ENCODE measurements at regions not wholly inside any gene's neighbourhood (a gene's known extent, or its start where the extent isn't known, plus 50 kb on each side); places are given as distances from the start of the nearest gene placed in this dataset.

DNA sequence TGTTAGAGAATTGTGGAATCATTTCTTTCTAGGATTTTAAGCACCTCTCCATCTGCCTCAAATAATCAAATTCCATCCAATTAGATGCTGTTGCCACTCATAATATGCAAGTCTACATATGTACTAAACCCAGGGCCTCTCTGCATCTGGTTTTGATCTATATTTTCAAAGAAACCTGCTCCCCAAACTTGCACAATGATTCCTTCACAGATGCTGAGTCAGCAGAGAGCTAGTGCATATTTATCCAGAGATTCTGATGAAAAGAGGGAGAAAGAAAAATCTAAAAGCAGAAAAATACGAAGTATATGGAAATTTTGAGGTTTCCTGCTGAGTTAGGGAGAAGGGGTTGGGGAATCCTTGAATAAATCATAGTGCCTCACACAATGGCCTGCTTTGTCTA, 235.1 kb upstream of the RBFOX1 start:
- DNase-seq (ENCODE audit: low read depth in 2 of 2) = no peak

DNA sequence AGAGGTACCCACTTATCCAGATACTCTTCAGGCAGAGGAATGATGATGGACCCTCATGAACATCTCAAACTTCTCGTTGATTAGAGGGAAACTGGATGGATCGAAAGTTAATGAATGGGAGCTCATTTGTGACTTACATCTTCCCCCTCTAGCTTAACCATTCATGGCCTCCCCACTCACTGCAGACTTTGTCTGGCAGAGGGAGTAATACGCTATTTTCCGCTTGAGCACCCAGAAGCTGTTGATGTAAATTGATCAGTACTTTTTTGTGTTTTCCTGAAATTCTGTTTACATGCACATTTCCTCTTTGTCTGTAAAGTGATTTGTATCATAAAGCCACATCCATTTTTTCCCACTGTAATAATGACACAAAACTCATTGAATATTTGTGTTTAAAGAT, 239.1 kb upstream of the RBFOX1 start:
- no peak for DNase-seq (ENCODE audit: low read depth in 2 of 2)

DNA sequence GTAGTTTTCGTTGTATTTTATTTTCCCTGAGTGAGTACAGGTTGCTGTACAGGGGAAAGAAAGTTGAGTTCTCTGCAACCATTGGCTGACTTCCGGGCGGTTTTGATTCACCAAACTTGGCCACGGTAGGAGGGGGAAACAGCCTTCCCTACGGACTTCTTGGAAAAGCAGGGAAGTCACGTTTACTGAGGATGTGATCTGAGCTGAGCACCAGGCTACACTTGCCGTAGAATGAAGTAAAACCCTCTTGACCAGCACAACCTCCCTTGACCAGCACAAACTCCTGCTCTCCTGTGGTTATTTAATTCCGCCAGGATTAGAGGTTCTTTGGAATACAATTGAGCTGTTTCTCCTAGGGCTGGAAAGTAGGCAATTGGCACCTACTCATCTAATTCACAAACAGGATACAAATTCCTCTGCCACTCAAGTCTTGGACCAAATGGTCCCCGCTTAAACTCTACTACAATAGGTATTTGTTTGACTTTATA, 242.0 kb upstream of the RBFOX1 start:
- no peak for DNase-seq (ENCODE audit: low read depth in 2 of 2)

DNA sequence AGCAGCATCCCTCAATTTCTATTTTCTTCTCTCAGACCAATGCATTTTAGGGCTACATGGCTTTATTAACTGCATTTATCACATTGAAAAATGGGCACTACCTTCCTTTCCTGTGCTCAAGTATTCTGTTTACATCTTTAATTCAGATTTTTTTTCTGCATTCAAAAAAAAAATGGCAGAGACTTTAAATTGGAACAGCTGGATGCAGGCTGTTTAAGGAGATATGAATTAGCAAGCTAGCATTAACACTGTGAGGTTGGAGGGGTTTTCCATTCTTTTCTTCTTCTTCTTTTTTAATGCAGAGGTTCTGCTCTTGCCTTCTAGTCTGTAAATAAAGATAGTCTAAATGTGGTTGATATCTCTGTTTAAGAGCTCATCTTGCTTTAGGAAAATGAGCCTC, 242.9 kb upstream of the RBFOX1 start:
- no peak for DNase-seq (ENCODE audit: low read depth in 2 of 2)

DNA sequence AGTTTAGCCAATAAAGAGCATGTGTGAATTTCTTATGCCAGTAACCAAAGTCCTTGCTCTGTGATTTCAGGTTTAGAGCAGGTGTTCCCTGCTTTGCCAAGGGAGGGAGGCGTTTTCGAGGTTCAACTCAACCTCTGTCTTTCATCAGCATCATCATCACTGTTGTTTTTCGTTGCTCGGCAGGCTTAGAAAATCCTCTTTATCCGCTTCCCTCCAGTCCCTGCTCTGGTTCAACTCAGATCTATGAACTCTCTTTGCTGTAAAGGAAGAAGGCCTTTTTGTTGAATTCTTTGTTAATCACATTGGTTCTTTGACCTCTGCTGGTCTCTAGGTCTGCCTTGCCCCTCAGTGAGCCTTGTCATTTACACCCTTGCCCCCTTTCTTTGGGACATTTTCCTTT, 243.9 kb upstream of the RBFOX1 start:
- no peak for DNase-seq (ENCODE audit: low read depth in 2 of 2)

DNA sequence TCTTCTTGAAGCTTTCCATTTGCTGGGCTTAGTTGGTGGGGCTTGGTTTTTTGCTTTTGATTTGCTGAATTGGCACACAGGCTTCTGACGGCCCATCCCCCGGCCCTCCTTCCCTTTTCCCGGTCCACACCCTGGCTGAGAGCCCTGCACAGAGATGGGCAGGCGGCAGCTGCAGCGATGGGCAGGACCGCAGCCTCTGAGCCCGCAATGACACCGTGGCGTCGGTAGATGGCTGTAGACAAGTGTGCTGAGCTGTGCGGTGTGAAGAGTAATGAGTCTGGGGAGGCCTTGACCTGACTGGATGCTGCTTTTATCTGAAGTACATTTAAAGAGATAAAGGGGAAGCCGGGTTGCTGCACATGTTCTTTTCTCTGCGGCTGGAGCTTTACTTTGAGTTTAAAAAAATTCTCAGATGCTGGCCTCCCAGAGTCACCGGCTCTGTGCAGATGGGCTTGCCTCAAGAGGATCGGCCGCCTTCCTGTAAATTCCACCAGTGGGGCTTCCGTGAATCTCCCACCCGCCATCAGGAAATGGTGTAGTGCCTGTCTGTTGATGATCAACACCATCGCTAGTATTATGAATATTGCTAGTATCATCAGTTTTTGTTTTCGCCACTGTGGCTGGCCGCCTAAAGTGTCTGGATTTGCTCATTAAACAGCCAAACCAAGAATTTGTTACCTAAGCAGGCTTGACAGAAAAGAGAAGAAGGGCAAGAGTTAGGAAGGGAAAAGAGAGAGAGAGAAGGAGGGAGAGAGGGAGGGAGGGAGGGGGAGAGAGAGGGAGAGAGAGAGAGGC, 245.6 kb upstream of the RBFOX1 start:
- no peak for DNase-seq (ENCODE audit: low read depth in 2 of 2)

DNA sequence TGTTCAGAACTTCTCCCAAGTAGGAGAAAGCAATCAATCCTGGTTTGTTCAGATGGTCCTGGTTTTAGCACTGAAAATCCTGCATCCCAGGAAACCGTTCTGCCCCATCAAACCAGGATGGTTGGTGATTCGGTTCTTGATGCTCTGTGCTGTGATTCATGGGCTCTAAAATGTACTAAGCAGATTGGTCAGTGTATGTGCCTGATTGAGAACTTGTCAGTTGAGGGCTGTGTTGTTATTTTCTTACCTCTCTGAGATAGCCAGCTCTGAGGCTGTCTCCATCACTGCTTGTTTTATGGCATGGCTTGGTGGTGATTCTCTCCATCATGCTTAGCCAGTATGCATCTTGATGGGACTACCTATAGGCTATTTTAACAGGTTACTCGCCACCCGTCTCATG, 246.9 kb upstream of the RBFOX1 start:
- DNase-seq (ENCODE audit: low read depth in 2 of 2) = no peak

DNA sequence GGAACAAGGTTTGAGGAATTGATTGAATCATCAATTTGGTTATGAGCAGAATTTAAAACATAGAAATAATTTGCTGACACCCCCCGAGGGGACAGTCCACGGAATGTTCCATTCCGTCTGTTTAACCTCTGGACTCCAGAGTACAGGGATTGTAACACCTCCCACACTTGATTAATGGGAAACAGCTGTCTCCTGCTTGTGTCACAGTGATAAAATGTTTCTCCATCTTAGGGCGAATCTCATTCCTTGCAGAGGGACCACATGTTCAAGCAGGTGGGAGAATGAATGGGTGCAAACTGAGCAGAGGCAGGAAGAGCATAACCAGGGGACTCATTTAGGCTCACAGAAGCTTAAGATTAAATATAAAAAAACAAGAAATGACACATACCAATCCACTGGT, 249.5 kb upstream of the RBFOX1 start:
- DNase-seq (ENCODE audit: low read depth in 2 of 2) = no peak

DNA sequence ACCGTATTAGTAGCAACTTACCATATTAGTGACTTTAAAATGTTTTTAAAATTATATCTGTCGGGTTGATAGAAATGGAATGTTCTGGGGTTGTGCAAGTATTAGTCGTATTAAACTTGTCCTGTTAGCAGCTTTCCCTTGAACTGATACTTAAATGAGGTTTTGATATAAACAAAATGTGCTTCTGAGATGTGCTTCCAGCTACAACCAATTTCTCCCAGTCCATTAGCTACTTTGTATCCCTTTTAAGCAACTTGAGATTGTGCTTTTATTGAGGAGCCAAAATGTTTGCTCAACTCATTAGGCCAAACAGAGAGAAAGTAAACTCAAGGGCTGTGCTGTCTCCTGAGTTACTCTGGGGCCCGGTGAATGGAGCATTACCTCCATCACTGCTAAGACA, 255.0 kb upstream of the RBFOX1 start:
- DNase-seq (ENCODE audit: low read depth in 2 of 2) = no peak

DNA sequence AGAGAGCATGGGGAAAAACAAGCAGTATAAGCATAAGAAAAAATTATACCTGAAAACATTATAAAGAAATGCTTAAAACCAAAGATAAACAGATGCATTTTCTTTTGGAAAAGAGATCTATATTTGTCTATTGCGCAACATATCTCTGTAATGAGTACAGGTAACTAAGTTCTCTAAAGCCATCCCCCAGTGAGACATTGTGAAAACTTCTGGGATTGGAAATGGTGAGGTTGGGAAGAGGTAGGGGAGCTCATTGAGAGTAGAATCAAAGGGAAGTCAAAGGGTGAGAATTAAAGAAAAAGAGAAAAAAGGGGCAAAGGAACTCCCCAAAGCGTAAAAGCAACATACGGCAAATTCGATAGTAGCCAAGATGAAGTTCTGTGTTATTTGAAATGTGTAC, 257.9 kb upstream of the RBFOX1 start:
- no peak for DNase-seq (ENCODE audit: low read depth in 2 of 2)

DNA sequence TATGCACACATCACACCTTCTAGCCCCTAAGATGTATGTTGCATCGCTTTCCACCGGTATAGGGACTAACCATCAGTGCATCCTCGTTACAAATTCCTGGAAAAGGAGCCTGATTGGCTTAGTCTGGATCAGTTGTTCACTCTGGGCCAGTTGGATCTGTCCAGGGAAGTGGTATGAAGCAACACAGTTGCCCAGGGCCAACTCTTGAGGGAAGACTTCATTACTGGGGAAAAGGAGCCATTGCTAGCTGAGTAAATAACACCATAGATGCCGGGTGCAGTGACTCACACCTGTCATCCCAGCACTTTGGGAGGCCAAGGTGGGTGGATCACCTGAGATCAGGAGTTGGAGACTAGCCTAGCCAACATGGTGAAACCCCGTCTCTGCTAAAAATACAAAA, 275.2 kb upstream of the RBFOX1 start:
- DNase-seq (ENCODE audit: low read depth in 2 of 2) = no peak

DNA sequence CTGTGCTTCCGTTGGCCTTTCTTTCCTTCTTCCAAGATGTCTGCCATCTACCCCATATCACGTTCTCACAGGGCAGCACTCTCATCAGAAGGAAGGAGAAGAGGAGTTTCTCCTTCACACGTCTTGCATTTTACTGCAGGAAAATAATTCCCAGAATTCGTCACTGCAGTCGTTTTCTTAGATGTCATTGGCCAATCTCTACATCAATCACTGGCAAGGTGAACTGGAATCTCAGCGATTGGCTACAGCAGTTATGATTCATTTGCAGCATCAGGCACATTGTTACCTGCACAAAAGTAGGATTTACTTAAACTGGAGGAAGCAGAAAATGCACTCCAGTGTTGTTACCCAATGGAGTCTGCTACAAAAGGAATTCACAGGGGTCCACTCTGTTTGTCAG, 277.2 kb upstream of the RBFOX1 start:
- no peak for DNase-seq (ENCODE audit: low read depth in 2 of 2)

DNA sequence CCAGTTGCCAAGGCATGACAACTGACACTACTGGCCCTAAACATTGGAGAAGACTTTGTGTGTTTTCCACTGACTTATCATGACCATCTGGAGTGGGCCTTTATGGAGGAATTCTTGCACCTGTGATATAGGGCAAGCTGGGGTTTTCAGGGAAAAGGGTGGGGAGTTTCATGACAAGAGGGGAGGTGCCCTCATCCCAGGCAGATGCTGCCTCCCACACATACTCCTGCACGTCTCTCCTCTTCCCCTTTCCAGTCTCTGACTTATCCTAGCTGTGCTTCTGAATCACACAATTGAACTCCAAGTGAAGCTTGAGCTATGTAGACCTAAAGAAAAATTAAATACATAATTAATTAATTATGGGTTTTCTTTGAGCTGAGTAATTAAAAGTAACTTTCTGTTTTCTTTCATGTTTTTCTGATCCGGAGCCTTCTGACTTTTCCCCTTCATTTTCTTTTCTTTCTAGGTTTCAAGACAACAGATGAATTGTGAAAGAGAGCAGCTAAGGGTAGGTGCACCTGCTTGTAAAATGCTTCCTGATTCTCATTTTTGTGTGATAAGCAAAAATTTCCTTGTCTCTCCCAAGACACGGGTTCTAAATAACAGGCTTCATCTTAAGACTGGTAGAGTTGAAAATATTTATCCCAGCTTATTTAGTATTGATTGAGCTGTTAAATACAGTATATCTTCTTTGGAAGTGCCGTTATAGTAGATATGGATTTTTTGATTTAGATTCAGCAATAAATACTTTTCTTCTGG, 280.9 kb upstream of the RBFOX1 start:
- no peak for DNase-seq (ENCODE audit: low read depth in 2 of 2)

DNA sequence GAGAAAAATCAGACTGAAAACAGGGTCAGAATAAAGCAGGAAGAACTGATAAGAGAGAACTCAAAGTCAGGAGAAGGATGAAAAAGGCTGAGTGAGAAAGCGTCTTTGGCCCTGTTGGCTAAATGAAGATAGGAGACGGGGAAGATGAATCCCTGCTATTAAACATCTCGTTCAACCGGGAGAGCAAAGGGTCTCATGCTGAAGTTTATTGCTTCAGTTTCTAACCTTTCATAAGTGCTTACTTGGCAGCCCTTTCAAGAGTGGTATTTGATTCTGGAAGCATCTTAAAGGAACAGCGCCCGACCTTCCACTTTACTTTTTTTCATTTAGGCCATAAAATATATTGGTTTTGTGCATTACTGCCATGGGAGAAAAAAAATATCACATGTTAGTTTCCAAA, 288.3 kb upstream of the RBFOX1 start:
- no peak for DNase-seq (ENCODE audit: low read depth in 2 of 2)

DNA sequence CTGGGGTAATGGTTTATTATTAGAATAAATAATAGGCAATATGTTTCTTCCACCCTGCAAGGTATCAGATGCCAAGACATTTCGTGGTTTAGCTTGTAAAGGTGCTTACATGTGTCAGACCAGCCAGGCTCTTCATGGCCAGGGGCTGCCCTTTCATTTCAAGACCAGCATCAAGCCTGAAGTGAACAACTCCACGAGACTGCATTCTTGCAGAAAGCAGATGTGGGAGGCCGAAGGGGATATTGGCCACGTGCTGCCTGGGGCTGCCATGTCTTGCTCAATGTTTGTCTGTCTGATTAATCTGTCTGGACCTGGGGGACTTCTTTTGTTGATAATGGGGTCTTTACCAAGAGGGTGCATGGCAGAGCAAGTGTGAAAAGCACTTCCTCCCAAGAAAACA, 294.2 kb upstream of the RBFOX1 start:
- no peak for DNase-seq (ENCODE audit: low read depth in 2 of 2)

DNA sequence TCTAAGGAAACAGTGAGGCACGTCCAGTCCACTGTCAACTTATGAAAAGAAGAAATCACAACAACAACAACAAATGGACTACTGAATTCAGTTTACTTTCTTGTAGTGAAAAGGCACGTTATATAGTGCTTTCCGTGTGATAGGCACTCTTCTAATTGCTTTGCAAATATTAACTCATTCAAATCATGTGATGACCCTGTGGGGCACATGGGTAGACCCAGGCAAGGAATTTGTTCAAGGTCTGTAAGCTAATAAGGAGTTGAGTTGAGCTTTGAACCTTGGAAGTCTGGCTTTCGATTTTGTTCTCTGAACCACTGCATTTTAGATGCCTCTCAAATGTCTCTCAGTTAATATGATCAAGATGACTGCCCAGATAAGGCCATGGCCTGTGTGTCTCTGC, 295.1 kb upstream of the RBFOX1 start:
- no peak for DNase-seq (ENCODE audit: low read depth in 2 of 2)

DNA sequence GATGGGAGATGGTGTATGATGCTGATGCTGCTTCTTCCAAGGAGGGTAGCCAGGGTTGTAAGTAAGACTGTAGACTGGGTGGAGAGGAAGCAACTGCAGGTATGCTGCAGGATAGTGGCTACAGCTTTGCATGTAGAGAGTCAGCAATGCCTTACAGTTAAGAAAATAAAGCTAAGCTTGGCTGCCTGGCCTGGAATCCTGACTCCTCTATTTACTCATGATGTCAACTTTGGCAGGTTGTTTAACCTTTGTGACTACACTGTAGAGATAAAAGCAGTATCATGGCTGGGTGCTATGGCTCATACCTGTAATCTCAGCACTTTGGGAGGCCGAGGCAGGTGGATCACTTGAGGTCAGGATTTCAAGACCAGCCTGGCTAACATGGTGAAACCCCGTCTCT, 301.6 kb upstream of the RBFOX1 start:
- no peak for DNase-seq (ENCODE audit: low read depth in 2 of 2)

DNA sequence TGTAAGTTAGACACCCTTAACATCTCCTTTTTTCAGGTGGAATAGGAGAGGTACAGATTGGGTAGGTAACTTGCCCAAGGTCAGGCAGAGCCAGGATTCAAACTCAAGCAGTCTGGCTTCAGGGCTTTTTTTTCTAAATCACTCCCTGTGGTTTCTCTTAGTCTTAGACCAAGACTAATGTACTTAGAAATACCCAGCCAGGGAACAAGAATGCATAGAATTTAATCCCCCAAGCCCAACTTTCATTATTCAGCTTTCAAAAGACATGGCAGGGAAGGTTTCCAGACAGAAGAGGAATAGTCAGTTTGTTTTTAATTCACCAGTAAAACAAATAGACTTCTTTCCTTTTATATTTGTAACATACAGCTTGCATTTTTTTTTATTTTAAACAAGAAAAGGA, 305.2 kb upstream of the RBFOX1 start:
- no peak for DNase-seq (ENCODE audit: low read depth in 2 of 2)

DNA sequence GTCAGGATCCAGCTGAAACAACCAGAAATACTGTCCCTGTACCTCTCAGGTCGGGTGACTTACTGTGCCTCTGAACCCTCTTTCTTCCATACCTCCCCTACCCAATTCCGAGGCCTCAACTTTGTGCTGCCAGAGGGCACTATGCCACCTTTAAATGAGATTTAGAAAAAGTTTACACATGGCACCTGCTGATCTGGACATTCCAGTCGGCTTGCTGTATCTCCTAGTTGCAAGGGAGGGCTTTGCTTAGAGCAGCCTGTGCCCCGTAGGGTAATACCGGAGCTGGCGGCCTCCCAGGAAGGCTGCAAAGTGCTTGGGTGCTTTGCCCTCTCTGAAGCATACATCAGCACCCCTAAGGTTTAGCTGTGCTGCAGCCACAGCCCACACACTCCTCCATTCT, 306.0 kb upstream of the RBFOX1 start:
- no peak for DNase-seq (ENCODE audit: low read depth in 2 of 2)

DNA sequence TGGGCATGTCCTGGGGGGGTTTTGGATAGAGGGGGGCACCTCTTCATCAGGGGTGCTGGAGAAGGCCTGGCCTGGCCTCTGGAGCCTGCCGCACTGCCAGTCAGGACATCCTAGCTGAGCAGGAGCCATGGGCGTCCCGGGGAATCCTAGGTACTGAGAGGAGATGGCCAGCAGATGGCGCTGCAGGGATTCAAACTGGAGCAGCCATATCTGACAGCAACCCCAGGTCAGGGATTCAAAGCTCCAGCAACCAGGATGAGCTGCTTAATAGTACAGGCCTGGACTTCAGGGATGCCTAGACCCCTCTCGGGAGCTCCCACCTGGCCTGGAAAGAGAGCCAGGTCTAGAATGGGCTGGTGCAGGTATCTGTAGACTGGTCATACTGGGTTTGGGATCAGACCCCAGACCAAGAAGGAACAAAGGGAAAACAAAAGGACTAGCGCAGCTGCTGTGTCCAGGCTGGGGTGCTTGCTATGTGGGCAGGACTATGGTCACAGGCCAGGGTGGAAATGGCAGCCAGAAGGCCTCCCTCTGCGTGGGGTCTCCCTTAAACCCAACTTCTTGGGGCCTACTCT, 306.9 kb upstream of the RBFOX1 start:
- peak in 1 of 2 donors; percentile 26 for DNase-seq (ENCODE audit: low read depth in 2 of 2)

DNA sequence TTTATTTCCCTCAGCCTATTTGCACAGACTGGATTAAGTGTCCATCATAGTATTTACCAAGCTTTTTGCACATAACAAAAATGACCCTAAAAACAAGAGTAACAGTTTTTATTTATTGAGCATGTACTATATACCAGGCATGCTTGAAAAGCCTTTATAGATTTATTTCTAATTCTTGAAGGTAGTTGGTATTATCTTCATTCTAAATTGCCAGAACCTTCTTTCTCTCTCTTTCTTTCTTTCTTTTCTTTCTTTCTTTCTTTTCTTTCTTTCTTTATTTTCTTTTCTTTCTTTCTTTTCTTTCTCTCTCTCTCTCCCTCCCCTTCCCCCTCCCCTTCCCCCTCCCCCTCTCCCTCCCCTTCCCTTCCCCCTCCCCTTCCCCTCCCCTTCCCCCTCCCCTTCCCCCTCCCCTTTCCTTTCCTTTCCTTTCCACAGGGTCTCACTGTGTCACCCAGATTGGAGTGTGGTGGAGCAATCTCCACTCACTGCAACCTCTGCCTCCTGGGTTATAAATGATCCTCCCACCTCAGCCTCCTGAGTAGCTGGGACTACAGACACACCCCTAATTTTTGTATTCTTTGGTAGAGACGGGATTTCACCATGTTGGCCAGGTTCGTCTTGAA, 310.9 kb upstream of the RBFOX1 start:
- DNase-seq (ENCODE audit: low read depth in 2 of 2) = no peak

DNA sequence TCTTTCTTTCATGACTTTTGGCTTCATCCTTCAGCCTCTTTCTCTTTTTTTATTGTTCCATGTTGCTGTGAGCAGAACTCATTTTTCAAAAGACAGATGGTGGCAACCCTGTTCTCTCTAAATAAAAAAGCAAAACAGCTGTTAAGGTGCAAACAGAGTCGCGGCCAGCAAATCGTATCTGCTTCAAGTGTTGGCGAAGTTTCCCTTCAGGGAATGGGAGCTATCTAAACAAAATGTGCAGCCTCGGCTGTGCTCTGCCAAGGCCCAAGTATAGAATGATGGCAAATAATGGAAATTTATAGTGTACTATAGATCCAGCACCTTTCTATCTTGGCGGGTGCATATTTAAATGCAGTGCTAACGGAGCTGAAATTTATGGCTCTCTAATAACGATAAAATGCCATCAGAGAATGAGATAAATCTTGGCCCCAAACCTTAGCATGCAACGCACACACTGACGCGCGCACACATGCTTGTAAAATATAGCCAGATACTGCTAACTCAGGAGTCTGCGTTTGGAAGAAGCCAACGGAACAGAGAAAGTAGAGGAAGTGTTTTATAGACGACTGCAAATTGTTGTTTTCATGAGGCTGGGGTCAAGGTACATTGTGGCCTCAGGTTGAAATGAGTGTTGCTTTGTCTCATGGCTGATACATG, 315.5 kb upstream of the RBFOX1 start:
- no peak for DNase-seq (ENCODE audit: low read depth in 2 of 2)
